ENCODE measurements at regions not wholly inside any gene's neighbourhood (a gene's known extent, or its start where the extent isn't known, plus 50 kb on each side); places are given as distances from the start of the nearest gene placed in this dataset.
A peak's percentile ranks its signal among the peaks of the same experiment; 100 is the strongest.

GRCh38 chr3:194938845-194939531 lies 253.3 kb downstream of the FAM43A start:
- ATAC-seq (no peak), DNase-seq (peak; percentile 34)
- no peak overlapping the region for H3K4me3 ChIP-seq
- no peaks in the 10 kb centered on the region for H3K9me3 ChIP-seq
- TF ChIP-seq, protein P1, sequence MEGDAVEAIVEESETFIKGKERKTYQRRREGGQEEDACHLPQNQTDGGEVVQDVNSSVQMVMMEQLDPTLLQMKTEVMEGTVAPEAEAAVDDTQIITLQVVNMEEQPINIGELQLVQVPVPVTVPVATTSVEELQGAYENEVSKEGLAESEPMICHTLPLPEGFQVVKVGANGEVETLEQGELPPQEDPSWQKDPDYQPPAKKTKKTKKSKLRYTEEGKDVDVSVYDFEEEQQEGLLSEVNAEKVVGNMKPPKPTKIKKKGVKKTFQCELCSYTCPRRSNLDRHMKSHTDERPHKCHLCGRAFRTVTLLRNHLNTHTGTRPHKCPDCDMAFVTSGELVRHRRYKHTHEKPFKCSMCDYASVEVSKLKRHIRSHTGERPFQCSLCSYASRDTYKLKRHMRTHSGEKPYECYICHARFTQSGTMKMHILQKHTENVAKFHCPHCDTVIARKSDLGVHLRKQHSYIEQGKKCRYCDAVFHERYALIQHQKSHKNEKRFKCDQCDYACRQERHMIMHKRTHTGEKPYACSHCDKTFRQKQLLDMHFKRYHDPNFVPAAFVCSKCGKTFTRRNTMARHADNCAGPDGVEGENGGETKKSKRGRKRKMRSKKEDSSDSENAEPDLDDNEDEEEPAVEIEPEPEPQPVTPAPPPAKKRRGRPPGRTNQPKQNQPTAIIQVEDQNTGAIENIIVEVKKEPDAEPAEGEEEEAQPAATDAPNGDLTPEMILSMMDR (IDR thresholded peaks at IDR 0.05) = no peak
- no peaks in the 10 kb centered on the region for H3K27me3 ChIP-seq
- no peak overlapping the region for H3K27ac ChIP-seq
- no peaks in the 10 kb centered on the region for H3K4me1 ChIP-seq
- intact Hi-C loops (cut with DNase I) = no loop called here
- no peaks in the 10 kb centered on the region for H3K36me3 ChIP-seq

DNA sequence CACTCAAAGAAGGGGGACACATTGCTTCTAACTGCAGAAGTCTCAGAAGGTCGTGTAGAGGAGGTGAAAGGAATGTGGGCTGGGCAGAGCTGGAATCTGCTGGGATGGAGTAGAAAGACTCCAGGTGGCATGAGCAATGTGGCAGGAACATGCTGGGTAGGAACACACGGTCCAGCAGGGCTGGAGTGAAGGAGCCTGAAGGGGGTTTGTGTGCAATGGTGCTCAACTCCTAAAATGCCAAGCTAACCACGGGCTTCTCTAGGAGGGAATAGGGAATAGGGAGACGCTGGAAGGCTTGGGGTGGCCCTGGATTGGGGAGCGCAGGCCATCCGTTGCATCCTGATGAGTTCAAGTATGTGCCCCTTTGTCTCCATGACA lies 253.8 kb downstream of the FAM43A start:
- Histone ChIP-seq H3K4me1 (no peaks in the 10 kb centered on the region), H3K27ac (no peak overlapping the region), H3K9me3 (no peaks in the 10 kb centered on the region), H3K4me3 (no peak overlapping the region), H3K36me3 (no peaks in the 10 kb centered on the region), H3K27me3 (no peaks in the 10 kb centered on the region)
- ATAC-seq (no peak), DNase-seq (no peak)
- intact Hi-C loops (cut with DNase I) = no loop called here
- TF ChIP-seq, protein P1 (IDR thresholded peaks at IDR 0.05) = no peak

DNA sequence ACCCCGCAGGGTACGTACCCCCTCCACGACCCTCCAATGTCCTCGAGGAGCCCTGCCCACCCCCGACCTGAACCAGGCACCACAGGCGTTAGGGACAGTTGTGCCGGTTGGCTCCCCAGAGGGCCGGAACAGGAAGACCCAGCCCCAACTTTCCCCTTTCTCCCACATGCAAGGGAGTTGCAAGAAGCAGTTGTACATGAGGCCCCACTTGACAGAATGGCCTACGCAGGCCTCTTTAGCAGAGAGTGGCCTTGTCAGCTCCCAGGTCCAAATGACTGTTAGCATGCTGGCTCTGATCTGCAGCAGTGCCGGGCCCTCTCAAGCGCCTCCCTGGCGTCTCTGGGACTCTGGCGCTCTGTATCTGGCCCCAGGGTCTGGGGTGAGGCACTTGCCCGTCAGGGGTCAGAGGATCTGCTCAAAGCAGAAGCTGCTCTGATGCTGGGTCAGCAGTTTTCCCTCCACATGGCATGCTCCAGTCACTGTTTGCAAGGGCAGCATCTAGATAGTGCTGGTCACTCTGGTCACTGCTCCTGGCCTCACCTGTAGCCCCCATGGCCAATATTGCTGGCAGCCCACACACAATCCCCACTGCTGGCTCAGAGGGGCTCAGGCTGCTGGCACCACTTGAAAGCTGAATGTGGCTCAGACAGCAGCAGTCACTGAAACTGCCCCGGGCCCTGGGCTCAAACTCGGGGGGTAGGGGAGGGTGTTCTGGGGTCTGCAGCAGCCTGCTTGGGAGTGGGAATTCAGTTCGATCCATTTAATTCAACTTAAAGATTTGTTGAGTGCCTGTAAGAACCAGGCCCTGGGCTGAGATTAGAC lies 254.5 kb downstream of the FAM43A start:
- DNase-seq (peak; percentile 58), ATAC-seq (no peak)

DNA sequence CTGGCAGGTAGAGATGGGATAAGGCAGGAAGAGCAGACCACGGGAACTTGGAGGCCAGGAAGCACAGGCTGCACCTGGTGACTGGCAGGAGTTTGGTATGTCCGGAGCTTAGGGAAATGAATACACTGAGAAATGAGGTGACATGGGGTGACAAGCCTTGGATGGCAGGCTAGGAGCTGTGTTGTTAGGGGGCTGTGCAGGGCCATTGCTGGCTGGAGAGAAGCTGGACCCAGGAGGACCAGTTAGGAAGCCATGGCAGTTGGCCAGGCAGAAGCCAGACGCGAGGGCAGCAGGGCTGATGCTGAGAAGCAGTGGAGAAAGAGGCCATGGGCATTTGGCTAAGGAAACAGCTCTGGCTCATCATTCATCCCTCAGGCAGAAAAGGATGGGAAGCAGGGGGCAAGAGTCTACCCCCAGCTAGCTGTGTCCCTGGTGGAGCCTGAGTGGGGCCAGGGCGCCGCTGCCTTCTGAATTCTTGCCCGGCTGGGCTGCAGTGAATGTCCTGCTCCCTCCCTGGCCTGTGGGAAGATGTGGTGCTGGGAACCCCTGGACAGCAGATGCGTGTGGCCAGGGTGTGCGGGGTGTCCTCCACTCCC lies 255.8 kb downstream of the FAM43A start:
- Histone ChIP-seq H3K27me3 (no peaks in the 10 kb centered on the region), H3K4me3 (no peak overlapping the region), H3K27ac (no peak overlapping the region), H3K9me3 (no peaks in the 10 kb centered on the region), H3K4me1 (no peaks in the 10 kb centered on the region), H3K36me3 (no peaks in the 10 kb centered on the region)
- intact Hi-C loops (cut with DNase I) = no loop called here
- DNase-seq = peak; percentile 52
- TF ChIP-seq, protein P1 (IDR thresholded peaks at IDR 0.05) = no peak
- no peak for ATAC-seq

More for the DNA sequence above, 254.5 kb downstream of the FAM43A start:
- TF ChIP-seq, protein P1 (IDR thresholded peaks at IDR 0.05) = no peak
- no peaks in the 10 kb centered on the region for H3K4me1 ChIP-seq
- H3K36me3 ChIP-seq = no peaks in the 10 kb centered on the region
- no peaks in the 10 kb centered on the region for H3K9me3 ChIP-seq
- no peaks in the 10 kb centered on the region for H3K27me3 ChIP-seq
- no peak overlapping the region for H3K27ac ChIP-seq
- intact Hi-C loops (cut with DNase I) = no loop called here
- no peak overlapping the region for H3K4me3 ChIP-seq

DNA sequence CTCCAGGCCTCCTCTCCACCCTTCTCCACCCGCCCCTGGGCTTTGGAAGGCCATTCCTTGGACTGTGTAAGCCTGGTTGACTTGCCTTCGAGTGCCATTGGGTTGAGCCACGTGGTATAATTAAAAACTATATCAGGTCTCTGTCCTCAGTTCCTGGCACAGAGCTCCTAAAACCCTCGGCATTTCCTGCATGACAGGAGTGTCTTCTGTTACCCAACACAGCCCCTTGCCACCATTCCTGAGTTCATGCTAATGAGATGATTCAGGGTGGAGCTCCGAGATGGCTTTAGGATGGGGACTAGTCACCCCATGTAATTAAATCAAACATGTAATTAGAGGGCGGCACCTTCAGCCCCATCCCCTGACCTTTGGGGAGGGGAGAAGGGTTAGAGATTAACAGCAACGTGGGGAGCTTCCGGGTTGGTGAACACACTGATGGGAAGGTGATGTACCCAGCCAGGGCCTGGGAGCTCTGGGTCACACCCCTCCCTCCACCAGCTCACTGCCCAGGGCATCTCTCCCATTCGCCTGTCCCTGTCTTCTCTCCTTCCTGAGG lies 256.4 kb downstream of the FAM43A start:
- ATAC-seq (no peak), DNase-seq (peak; percentile 29)
- Histone ChIP-seq H3K4me1 (no peaks in the 10 kb centered on the region), H3K36me3 (no peaks in the 10 kb centered on the region), H3K27me3 (no peaks in the 10 kb centered on the region), H3K4me3 (no peak overlapping the region), H3K27ac (no peak overlapping the region), H3K9me3 (no peaks in the 10 kb centered on the region)
- intact Hi-C loops (cut with DNase I) = no loop called here
- TF ChIP-seq, protein P1 (IDR thresholded peaks at IDR 0.05) = no peak
